Upper lobe of left lung (tissue), 4 donors: ENCODE measurements at regions not wholly inside any gene's neighbourhood (a gene's known extent, or its start where the extent isn't known, plus 50 kb on each side); places are given as distances from the start of the nearest gene placed in this dataset.

Experiments
- POLR2AphosphoS5 ChIP-seq, 2 donors: sonication (generic); formaldehyde crosslinking; IDR thresholded peaks; one replicate each; pipeline ENCODE4 v1.5.1; 2017; ENCODE audit warnings: antibody characterized with exemption in 2 of 2
- TF ChIP-seq, protein P1 (sequence below), 6 experiments: fragments of 450-650 bp in 4 of 6; fragments of 200-600 bp in 2 of 6; sonication (generic) in 2 of 6; IDR thresholded peaks; one replicate each; pipeline ENCODE4 v1.5.1; 2016 to 2019; ENCODE audit warnings: antibody characterized with exemption in 6 of 6

DNA sequence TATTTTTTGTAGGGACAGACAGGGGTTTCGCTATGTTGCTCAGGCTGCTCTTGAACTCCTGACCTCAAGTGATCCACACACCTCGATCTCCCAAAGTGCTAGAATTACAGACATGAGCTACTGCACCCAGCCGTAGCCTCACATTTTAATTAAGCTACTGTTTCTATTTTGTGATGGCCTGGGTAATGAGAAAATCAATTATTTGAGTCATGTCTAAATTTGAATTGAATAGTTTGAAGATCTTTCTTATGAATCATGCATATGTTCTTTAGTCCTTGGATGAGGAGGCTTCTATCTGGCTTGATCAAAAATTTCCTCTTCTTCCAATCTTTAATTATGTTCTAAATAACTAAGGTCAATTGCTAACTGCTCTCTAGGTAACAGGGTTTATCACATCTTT, 175.0 kb downstream of the REEP3 start:
- TF ChIP-seq, protein P1, sequence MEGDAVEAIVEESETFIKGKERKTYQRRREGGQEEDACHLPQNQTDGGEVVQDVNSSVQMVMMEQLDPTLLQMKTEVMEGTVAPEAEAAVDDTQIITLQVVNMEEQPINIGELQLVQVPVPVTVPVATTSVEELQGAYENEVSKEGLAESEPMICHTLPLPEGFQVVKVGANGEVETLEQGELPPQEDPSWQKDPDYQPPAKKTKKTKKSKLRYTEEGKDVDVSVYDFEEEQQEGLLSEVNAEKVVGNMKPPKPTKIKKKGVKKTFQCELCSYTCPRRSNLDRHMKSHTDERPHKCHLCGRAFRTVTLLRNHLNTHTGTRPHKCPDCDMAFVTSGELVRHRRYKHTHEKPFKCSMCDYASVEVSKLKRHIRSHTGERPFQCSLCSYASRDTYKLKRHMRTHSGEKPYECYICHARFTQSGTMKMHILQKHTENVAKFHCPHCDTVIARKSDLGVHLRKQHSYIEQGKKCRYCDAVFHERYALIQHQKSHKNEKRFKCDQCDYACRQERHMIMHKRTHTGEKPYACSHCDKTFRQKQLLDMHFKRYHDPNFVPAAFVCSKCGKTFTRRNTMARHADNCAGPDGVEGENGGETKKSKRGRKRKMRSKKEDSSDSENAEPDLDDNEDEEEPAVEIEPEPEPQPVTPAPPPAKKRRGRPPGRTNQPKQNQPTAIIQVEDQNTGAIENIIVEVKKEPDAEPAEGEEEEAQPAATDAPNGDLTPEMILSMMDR (IDR thresholded peaks at IDR 0.05): no peak
- TF ChIP-seq POLR2AphosphoS5 (IDR thresholded peaks at IDR 0.05): no peak
